Neural cell (in vitro differentiated cells): ENCODE measurements at regions not wholly inside any gene's neighbourhood (a gene's known extent, or its start where the extent isn't known, plus 50 kb on each side); places are given as distances from the start of the nearest gene placed in this dataset.

ENCODE experiments used
- H2AFZ ChIP-seq: fragments of 200-600, 300-800 bp; sonication (generic), shearing (Covaris generic); 2 replicates; pipeline ENCODE4 v1.6.0; 2014; ENCODE audit warnings: low read depth, mild to moderate bottlenecking, antibody characterized with exemption, low read length, moderate library complexity
- H3F3A ChIP-seq: fragments of 200-600 bp; shearing (Covaris generic); 2 replicates; pipeline ENCODE4 v1.6.1; 2016; ENCODE audit warnings: mild to moderate bottlenecking, moderate library complexity, mixed read lengths, antibody characterized with exemption, low read length; ENCODE audit not compliant: insufficient read depth, poor library complexity, severe bottlenecking
- H3K27ac ChIP-seq: fragments of 200-600, 300-800 bp; sonication (generic), shearing (Covaris generic); 2 replicates; pipeline ENCODE4 v1.5.1; 2014; ENCODE audit warnings: mild to moderate bottlenecking, low read length, moderate library complexity
- H3K27me3 ChIP-seq: fragments of 300-800, 200-600 bp; sonication (generic), shearing (Covaris generic); 2 replicates; pipeline ENCODE4 v1.6.0; 2014; ENCODE audit warnings: mild to moderate bottlenecking, low read depth, low read length, moderate library complexity; ENCODE audit not compliant: insufficient read depth
- H3K36me3 ChIP-seq: fragments of 300-800, 200-600 bp; sonication (generic), shearing (Covaris generic); 2 replicates; pipeline ENCODE4 v1.5.1; 2014; ENCODE audit warnings: mild to moderate bottlenecking, antibody characterized with exemption, low read length, moderate library complexity; ENCODE audit not compliant: insufficient read depth
- H3K4me2 ChIP-seq: fragments of 300-800, 200-600 bp; sonication (generic), shearing (Covaris generic); 2 replicates; pipeline ENCODE4 v1.6.0; 2014; ENCODE audit warnings: mild to moderate bottlenecking, low read length
- H3K4me3 ChIP-seq: fragments of 300-800, 200-600 bp; sonication (generic), shearing (Covaris generic); 2 replicates; pipeline ENCODE4 v1.5.1; 2014; ENCODE audit warnings: mild to moderate bottlenecking, low read length, moderate library complexity
- H3K79me2 ChIP-seq: fragments of 200-600 bp; shearing (Covaris generic); replicated peaks from 2 replicates; pipeline ENCODE4 v1.6.0; 2014; ENCODE audit warnings: mild to moderate bottlenecking, low read length, moderate library complexity; ENCODE audit not compliant: insufficient read depth
- H3K9ac ChIP-seq: fragments of 300-800, 200-600 bp; sonication (generic), shearing (Covaris generic); 2 replicates; pipeline ENCODE4 v1.6.1; 2016; ENCODE audit warnings: mild to moderate bottlenecking, low read length, mixed read lengths
- H3K9me2 ChIP-seq: fragments of 200-600 bp; shearing (Covaris generic); 2 replicates; pipeline ENCODE4 v1.6.1; 2016; ENCODE audit warnings: mild to moderate bottlenecking, low read length, mixed read lengths; ENCODE audit not compliant: insufficient read depth
- H3K9me3 ChIP-seq: fragments of 200-600, 300-800 bp; sonication (generic), shearing (Covaris generic); 2 replicates; pipeline ENCODE4 v1.6.1; 2016; ENCODE audit warnings: mild to moderate bottlenecking, mixed run types, low read length, moderate library complexity, mixed read lengths
- H4K20me1 ChIP-seq: fragments of 200-600 bp; shearing (Covaris generic); 2 replicates; pipeline ENCODE4 v1.6.1; 2016; ENCODE audit warnings: mild to moderate bottlenecking, mixed run types; ENCODE audit not compliant: insufficient read depth
- CTCF ChIP-seq: fragments of 450-650 bp; IDR thresholded peaks from 2 replicates; pipeline ENCODE4 v1.5.1; 2014; ENCODE audit warnings: antibody characterized with exemption, mild to moderate bottlenecking, moderate library complexity; ENCODE audit not compliant: poor library complexity, severe bottlenecking
- EP300 ChIP-seq: fragments of 450-650 bp; conservative IDR thresholded peaks from 2 replicates; pipeline ENCODE4 v1.6.1; 2014; ENCODE audit warnings: antibody characterized with exemption, mild to moderate bottlenecking, moderate library complexity; ENCODE audit not compliant: poor library complexity, severe bottlenecking
- EZH2 ChIP-seq: fragments of 200-600, 300-800 bp; shearing (Covaris generic), sonication (generic); IDR thresholded peaks from 2 replicates; pipeline ENCODE4 v1.6.1; 2014; ENCODE audit warnings: antibody characterized with exemption, low read length, borderline replicate concordance, mild to moderate bottlenecking; ENCODE audit not compliant: insufficient read depth, poor library complexity, severe bottlenecking
- MXI1 ChIP-seq: fragments of 450-650 bp; conservative IDR thresholded peaks from 2 replicates; pipeline ENCODE4 v1.6.1; 2014; ENCODE audit warnings: antibody characterized with exemption, mild to moderate bottlenecking; ENCODE audit not compliant: poor library complexity, severe bottlenecking
- POLR2AphosphoS5 ChIP-seq: IDR thresholded peaks from 2 replicates; pipeline ENCODE4 v1.6.1; 2012
- RAD21 ChIP-seq: fragments of 450-650 bp; conservative IDR thresholded peaks from 2 replicates; pipeline ENCODE4 v1.6.1; 2014; ENCODE audit warnings: antibody characterized with exemption, mild to moderate bottlenecking, moderate library complexity
- REST ChIP-seq: IDR thresholded peaks from 2 replicates; pipeline ENCODE4 v1.6.1; 2012; ENCODE audit warnings: borderline replicate concordance
- SMC3 ChIP-seq: fragments of 450-650 bp; conservative IDR thresholded peaks from 2 replicates; pipeline ENCODE4 v1.6.1; 2014; ENCODE audit warnings: antibody characterized with exemption, mild to moderate bottlenecking, moderate library complexity; ENCODE audit not compliant: poor library complexity
- TAF1 ChIP-seq: IDR thresholded peaks from 2 replicates; pipeline ENCODE4 v1.6.1; 2012; ENCODE audit warnings: low read depth

DNA sequence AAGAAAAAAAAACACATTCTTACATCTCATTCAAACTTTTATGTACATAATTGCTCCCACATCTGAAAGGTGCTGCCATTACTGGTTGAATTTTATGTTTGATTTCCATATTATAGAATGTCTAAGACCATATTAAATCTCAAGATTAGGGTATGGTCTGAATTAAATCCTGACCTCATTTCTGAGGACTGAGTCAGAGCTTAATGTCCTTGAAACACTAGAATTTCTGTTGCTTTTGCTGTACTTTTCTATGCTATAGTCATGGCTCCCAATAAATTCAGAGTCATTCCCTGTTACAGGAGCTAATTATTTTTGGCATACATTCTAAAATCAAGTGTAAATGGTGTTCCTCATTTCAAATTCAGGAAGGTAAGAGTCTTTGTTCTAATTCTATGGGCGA is 285.3 kb upstream of the MANEA start:
- Histone ChIP-seq H3K27me3 (no peaks in the 10 kb centered on the region), H3F3A (no peaks in the 10 kb centered on the region), H3K9me2 (no peaks in the 10 kb centered on the region), H3K36me3 (no peaks in the 10 kb centered on the region), H3K4me2 (no peak overlapping the region), H4K20me1 (no peaks in the 10 kb centered on the region), H2AFZ (no peak overlapping the region), H3K79me2 (no peaks in the 10 kb centered on the region), H3K4me3 (no peak overlapping the region), H3K9me3 (no peaks in the 10 kb centered on the region), H3K27ac (no peak overlapping the region), H3K9ac (no peak overlapping the region)
- TF ChIP-seq POLR2AphosphoS5 (no peak), SMC3 (no peak), REST (no peak), EP300 (no peak), TAF1 (no peak), CTCF (no peak), EZH2 (no peak), MXI1 (no peak), RAD21 (no peak)

DNA sequence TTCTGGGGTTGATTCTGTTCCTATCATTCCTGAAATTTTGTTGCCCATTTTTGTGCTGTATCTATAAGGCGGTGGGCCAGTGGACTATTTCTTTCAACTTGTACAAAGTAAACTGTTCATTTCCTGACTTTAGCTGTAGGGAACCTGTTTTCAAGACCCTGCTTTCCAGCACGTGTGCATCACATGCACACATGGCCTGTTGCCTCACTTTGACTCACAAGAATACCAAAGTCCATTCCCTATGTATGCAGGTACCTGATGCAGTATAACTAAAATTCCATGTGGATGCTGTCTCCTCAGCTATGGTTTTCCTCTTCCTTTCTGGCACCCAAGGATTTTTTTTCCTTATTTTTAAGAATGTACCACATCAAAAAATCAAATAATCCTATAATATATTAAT is 284.1 kb upstream of the MANEA start:
- Histone ChIP-seq H4K20me1 (no peaks in the 10 kb centered on the region), H3K9me2 (no peaks in the 10 kb centered on the region), H3K36me3 (no peaks in the 10 kb centered on the region), H3K27me3 (no peaks in the 10 kb centered on the region), H3K27ac (no peak overlapping the region), H3K4me3 (no peak overlapping the region), H3F3A (no peaks in the 10 kb centered on the region), H3K9me3 (no peaks in the 10 kb centered on the region), H3K9ac (no peak overlapping the region), H3K79me2 (no peaks in the 10 kb centered on the region), H2AFZ (no peak overlapping the region), H3K4me2 (no peak overlapping the region)
- no peak for TF ChIP-seq SMC3
- TF ChIP-seq MXI1, result no peak
- no peak for TF ChIP-seq RAD21
- no peak for TF ChIP-seq TAF1
- TF ChIP-seq CTCF, result no peak
- no peak for TF ChIP-seq EZH2
- no peak for TF ChIP-seq EP300
- TF ChIP-seq POLR2AphosphoS5, result no peak
- TF ChIP-seq REST, result no peak
